ENCODE measurements at regions not wholly inside any gene's neighbourhood (a gene's known extent, or its start where the extent isn't known, plus 50 kb on each side); places are given as distances from the start of the nearest gene placed in this dataset.
"Not testable (repeated sequence)": the region's sequence is repeated elsewhere in the genome, so short reads cannot be mapped to it uniquely, and the experiment has no call there.

- ATAC-seq: no peak
- no peak for DNase-seq (ENCODE audit: missing footprints)
- intact Hi-C loops (cut with DNase I): no loop called here
These were observed 58.6 kb upstream of the SLC38A4 start for GRCh38 chr12:46884362-46884761.

DNA sequence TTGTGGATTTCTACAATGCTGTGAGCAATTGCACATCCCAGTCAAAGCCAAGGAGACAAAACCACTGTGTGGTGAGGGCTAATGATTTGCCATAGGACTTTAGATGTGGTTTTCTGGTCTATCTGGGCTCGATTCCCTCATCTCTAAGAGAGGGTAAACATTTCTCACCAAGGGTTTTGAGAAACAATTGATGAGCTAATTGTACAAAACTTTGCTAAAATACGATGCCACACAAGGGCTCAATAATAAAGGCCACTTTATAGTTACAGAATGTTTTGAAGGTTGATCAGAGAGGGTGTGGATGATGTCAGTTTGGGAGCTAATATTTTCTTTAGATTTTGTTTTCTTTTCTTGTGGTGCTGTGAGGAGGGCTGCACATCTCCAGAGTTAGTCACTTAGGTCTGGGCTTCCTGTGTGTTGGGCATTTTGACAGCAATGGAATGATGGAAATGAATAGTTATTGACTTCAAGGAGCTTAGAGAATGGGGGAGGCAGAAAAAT lies 60.8 kb upstream of the SLC38A4 start:
- DNase-seq (ENCODE audit: missing footprints): no peak
- ATAC-seq: no peak
- intact Hi-C loops (cut with DNase I): no loop called here

GRCh38 chr12:46887870-46888269 lies 62.1 kb upstream of the SLC38A4 start:
- intact Hi-C loops (cut with DNase I): no loop called here
- no peak for DNase-seq (ENCODE audit: missing footprints)
- ATAC-seq: no peak

GRCh38 chr12:46888568-46888967 lies 62.8 kb upstream of the SLC38A4 start:
- intact Hi-C loops (cut with DNase I): no loop called here
- DNase-seq (ENCODE audit: missing footprints) (no peak), ATAC-seq (no peak)

- DNase-seq (ENCODE audit: missing footprints) (no peak), ATAC-seq (peak; percentile 72)
- intact Hi-C loops (cut with DNase I): loop anchor here (1.0 kb wide), 1 partner anchor 17 kb away; no protein-coding TSS in a partner anchor
These were observed 65.5 kb upstream of the SLC38A4 start for GRCh38 chr12:46891306-46891705.

- no peak for DNase-seq (ENCODE audit: missing footprints)
- intact Hi-C loops (cut with DNase I): no loop called here
- no peak for ATAC-seq
These were observed 66.4 kb upstream of the SLC38A4 start for GRCh38 chr12:46892034-46892705.

- DNase-seq (ENCODE audit: missing footprints) (no peak), ATAC-seq (no peak)
- intact Hi-C loops (cut with DNase I): no loop called here
These were observed 67.1 kb upstream of the SLC38A4 start for GRCh38 chr12:46892887-46893286.

GRCh38 chr12:46893434-46893833 lies 67.6 kb upstream of the SLC38A4 start:
- no peak for ATAC-seq
- DNase-seq (ENCODE audit: missing footprints): no peak
- intact Hi-C loops (cut with DNase I): no loop called here

DNA sequence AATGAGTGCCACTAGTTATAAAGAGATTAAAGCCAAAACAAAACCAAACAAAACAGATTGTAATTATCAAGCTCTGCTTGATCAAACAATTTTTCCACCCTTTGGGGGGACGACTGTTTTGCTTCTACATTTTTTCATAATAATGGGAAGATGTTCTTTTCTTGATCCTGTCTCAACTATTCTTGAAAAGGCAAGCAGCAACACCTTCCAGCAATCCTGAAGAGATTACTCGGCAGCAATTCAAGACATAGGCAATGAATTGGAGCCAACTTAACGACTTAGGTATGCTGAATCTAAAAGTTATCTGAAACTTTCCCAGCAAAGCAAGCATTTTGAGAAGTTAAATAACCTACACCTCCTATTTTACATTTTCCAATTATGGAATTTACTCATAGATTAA lies 69.9 kb upstream of the SLC38A4 start:
- DNase-seq (ENCODE audit: missing footprints): no peak
- intact Hi-C loops (cut with DNase I): no loop called here
- no peak for ATAC-seq

DNA sequence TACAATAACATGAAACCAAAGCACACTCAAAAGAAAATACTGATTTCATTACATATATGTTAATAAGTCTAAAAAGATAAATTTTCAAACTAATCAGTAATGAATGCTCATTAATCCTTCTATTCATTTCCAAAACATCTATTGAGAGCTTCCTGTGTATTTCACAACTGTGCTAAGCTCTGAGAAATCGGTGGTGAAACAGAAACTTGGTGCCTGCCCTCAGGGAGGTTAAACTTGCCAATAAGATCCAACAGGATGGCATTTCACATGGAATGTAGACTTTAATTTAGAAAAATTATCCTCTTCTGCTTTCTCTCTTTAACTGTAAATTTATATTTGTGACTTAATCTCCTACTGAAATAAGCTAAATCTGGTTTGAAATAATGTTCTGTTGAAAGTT lies 70.9 kb upstream of the SLC38A4 start:
- intact Hi-C loops (cut with DNase I): no loop called here
- DNase-seq (ENCODE audit: missing footprints): no peak
- no peak for ATAC-seq

DNA sequence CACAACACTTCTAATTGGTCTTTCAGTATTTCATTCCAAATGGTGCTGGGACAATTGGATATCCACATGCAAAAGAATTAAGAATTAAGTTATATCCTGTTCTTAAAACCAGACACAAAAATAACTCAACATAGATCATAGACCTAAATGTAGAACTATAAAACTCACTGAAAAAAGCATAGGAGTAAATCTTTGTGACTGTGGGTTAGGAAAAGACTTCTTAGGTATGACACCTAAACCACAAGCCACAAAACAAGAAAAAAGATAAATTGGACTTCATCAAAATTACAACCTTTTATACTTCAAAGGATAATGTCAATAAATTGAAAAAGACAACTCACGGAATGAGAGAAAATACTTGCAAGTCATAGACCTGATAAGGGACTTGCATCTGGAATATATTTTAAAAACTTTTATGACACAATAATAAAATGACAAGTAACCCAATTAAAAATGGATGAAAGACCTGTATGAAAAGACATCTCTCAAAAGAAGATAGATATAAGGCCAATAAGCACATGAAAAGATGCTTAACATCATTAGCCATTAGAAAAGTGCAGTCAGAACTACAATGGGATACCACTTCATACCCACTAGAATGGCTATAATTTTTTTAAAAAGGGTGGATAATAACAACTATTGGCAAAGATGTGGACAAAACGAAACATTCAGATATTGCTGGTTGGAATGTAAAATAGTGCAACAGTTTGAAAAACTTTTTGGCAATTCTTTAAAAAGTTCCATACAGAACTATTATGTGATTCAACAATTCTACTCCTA lies 72.5 kb upstream of the SLC38A4 start:
- intact Hi-C loops (cut with DNase I): no loop called here
- ATAC-seq (no peak), DNase-seq (ENCODE audit: missing footprints) (no peak)

DNA sequence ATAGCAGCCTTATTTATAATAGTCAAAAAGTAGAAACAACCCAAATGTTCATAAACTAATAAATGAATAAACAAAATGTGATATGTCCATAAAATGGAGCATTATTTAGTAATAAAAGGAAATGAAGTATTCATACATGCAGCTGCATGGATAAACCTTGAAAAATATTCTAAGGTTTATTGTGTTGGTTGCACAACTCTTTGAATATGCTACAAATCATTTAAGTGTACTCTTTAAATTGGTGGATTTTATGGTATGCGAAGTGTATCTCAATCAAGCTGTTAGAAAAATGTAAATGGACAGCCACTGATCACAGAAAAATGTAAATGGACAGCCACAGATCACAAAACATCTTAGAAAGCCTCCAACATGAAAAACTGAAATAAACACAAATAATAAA lies 73.2 kb upstream of the SLC38A4 start:
- intact Hi-C loops (cut with DNase I): no loop called here
- ATAC-seq (no peak), DNase-seq (ENCODE audit: missing footprints) (no peak)

DNA sequence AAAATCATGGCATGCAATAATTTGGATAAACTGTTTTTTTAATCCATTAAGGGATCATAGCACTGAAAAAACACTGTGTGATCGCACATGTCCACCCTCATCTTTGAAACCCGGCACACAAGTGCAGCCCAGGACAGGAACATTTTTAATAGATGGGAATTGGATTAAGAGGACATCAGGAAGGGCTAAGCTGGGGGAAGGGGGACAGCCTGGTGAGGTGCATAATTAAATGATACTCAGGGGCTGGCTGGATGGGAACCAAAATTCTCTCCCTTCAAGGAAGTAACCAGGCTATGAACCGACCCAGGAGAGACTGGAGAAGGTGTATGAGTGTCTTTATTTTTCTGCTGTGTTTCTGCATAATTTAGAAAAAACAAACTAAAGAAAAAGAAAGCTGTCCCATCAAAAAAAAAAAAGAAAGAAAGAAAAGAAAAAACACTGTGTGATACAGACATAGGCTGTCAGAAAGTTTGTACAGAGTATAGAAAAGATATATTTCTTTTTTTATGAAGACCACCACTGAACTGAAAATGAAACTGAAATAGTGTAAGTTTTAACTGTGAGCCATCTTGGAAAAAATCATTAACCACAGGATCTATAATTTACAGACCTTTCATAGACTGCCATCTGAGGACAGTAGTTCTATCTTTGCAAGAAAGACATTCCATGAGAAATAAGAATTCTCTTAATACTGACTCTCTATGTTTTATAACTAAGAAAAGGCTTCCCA lies 75.1 kb upstream of the SLC38A4 start:
- ATAC-seq: no peak
- intact Hi-C loops (cut with DNase I): no loop called here
- DNase-seq (ENCODE audit: missing footprints): no peak

DNA sequence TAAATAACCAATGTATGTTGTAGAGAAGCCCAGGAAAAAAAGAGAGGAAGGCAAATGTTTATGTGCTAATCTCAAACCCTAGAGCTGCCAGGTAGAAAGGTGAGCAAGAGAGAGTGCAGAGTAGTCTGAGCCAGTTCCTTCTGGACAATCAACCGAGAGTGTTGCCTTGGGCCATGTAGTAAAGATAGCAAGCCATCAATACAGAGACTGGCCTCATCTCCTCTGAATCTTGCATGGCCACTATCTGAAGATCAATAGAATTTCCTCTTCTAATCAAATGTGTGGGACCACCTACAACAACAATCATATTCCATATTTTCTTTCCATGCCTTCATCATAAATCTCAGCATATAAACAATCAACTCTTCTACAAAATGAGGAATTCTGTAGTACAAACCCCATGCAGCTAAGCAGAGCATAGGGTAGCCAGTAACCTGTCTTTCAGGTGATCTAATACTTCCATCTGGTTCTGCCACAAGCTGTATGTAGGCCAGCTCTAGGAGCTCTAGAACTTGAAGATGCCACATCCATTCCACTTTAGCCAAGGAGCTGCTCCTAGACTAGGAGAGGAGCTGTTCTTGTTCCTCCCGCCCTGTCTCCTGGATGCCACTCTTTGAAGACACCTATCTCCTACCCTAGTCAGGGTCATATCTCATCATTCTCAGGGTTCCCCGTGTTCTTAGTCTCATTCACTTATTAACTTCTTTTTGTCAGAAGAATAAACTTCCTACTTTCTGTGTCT lies 75.8 kb upstream of the SLC38A4 start:
- DNase-seq (ENCODE audit: missing footprints): no peak

GRCh38 chr12:46903058-46903457 lies 77.3 kb upstream of the SLC38A4 start:
- DNase-seq (ENCODE audit: missing footprints) (no peak), ATAC-seq (no peak)
- intact Hi-C loops (cut with DNase I): no loop called here

More for the DNA sequence above, 75.8 kb upstream of the SLC38A4 start:
- no peak for ATAC-seq
- intact Hi-C loops (cut with DNase I): no loop called here

GRCh38 chr12:46904406-46905238 lies 78.8 kb upstream of the SLC38A4 start:
- ATAC-seq (no peak), DNase-seq (ENCODE audit: missing footprints) (no peak)
- intact Hi-C loops (cut with DNase I): no loop called here

GRCh38 chr12:46905239-46905627 lies 79.4 kb upstream of the SLC38A4 start:
- ATAC-seq; DNase-seq (ENCODE audit: missing footprints); intact Hi-C loops (cut with DNase I): not testable (repeated sequence)

GRCh38 chr12:46907791-46908190 lies 82.0 kb upstream of the SLC38A4 start:
- DNase-seq (ENCODE audit: missing footprints) (no peak), ATAC-seq (no peak)
- intact Hi-C loops (cut with DNase I): no loop called here
